ENCODE measurements at regions not wholly inside any gene's neighbourhood (a gene's known extent, or its start where the extent isn't known, plus 50 kb on each side); places are given as distances from the start of the nearest gene placed in this dataset.

- TF ChIP-seq, protein P1, sequence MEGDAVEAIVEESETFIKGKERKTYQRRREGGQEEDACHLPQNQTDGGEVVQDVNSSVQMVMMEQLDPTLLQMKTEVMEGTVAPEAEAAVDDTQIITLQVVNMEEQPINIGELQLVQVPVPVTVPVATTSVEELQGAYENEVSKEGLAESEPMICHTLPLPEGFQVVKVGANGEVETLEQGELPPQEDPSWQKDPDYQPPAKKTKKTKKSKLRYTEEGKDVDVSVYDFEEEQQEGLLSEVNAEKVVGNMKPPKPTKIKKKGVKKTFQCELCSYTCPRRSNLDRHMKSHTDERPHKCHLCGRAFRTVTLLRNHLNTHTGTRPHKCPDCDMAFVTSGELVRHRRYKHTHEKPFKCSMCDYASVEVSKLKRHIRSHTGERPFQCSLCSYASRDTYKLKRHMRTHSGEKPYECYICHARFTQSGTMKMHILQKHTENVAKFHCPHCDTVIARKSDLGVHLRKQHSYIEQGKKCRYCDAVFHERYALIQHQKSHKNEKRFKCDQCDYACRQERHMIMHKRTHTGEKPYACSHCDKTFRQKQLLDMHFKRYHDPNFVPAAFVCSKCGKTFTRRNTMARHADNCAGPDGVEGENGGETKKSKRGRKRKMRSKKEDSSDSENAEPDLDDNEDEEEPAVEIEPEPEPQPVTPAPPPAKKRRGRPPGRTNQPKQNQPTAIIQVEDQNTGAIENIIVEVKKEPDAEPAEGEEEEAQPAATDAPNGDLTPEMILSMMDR (IDR thresholded peaks at IDR 0.05 in 4 of 5, conservative IDR thresholded peaks at IDR 0.05 in 1 of 5): no peak
- no peak for TF ChIP-seq POLR2A (IDR thresholded peaks at IDR 0.05)
These were observed 1085.8 kb upstream of the AUTS2 start for GRCh38 chr7:68512466-68512865.

Measured in gastrocnemius medialis (tissue), 4 donors.